Fibroblast of lung (primary cell): ENCODE measurements at regions not wholly inside any gene's neighbourhood (a gene's known extent, or its start where the extent isn't known, plus 50 kb on each side); places are given as distances from the start of the nearest gene placed in this dataset.

Experiments
- DNase-seq, 2 donors: peaks; one replicate each; pipeline versions ENCODE4 v3.0.0 to v3.0.0-alpha.2; 2010; ENCODE audit warnings: low read depth in 2 of 2
- H2AFZ ChIP-seq: 2 replicates; pipeline ENCODE4 v1.5.1; 2012; ENCODE audit warnings: low read length, control low read depth, inconsistent platforms
- H3K27ac ChIP-seq: 2 replicates; pipeline ENCODE4 v1.5.1; 2011; ENCODE audit warnings: low read length, control low read depth; ENCODE audit not compliant: insufficient read depth
- H3K27me3 ChIP-seq: 2 replicates; pipeline ENCODE4 v1.5.1; 2011; ENCODE audit warnings: mild to moderate bottlenecking, low read length; ENCODE audit not compliant: control insufficient read depth, insufficient read depth
- H3K36me3 ChIP-seq: 2 replicates; pipeline ENCODE4 v1.5.1; 2011; ENCODE audit warnings: low read length; ENCODE audit not compliant: control insufficient read depth, insufficient read depth
- H3K4me1 ChIP-seq: 2 replicates; pipeline ENCODE4 v1.5.1; 2011; ENCODE audit warnings: low read length; ENCODE audit not compliant: control insufficient read depth, insufficient read depth; ENCODE audit errors: extremely low read depth
- H3K4me2 ChIP-seq: 2 replicates; pipeline ENCODE4 v1.5.1; 2011; ENCODE audit warnings: low read length, control low read depth; ENCODE audit not compliant: insufficient read depth; ENCODE audit errors: extremely low read depth
- H3K4me3 ChIP-seq, 4 experiments: fragments of 200-600 bp in 1 of 4; sonication (generic) in 1 of 4; replicated peaks in 1 of 4; 2 replicates each; pipeline ENCODE4 v1.5.1; 2011 to 2016; ENCODE audit warnings: low read length in 4 of 4, low read depth in 3 of 4, mild to moderate bottlenecking in 3 of 4, control low read depth in 2 of 4, inconsistent platforms in 1 of 4, mixed read lengths in 1 of 4; ENCODE audit not compliant: insufficient read depth in 1 of 4; ENCODE audit errors: control extremely low read depth in 1 of 4
- H3K79me2 ChIP-seq: 2 replicates; pipeline ENCODE4 v1.5.1; 2012; ENCODE audit warnings: mild to moderate bottlenecking, low read length, inconsistent platforms; ENCODE audit not compliant: control insufficient read depth, insufficient read depth
- H3K9ac ChIP-seq: 2 replicates; pipeline ENCODE4 v1.5.1; 2011; ENCODE audit warnings: mild to moderate bottlenecking, low read length, control low read depth; ENCODE audit not compliant: insufficient read depth
- H3K9me3 ChIP-seq: 2 replicates; pipeline ENCODE4 v1.5.1; 2012; ENCODE audit warnings: low read depth, low read length; ENCODE audit not compliant: control insufficient read depth, insufficient read depth
- H4K20me1 ChIP-seq: 2 replicates; pipeline ENCODE4 v1.5.1; 2011; ENCODE audit warnings: low read length; ENCODE audit not compliant: control insufficient read depth, insufficient read depth; ENCODE audit errors: extremely low read depth
- EZH2 ChIP-seq: IDR thresholded peaks from 2 replicates; pipeline ENCODE4 v1.5.1; 2012; ENCODE audit warnings: low read length, control low read depth, mild to moderate bottlenecking; ENCODE audit errors: missing control alignments
- TF ChIP-seq, protein P1 (sequence below), 2 donors: IDR thresholded peaks in 1 of 2; conservative IDR thresholded peaks in 1 of 2; 1 replicate in 1 of 2; 2 replicates in 1 of 2; pipeline ENCODE4 v1.5.1; 2011 to 2012; ENCODE audit warnings: low read length in 2 of 2, control low read depth in 1 of 2, inconsistent platforms in 1 of 2, low read depth in 1 of 2, mild to moderate bottlenecking in 1 of 2

DNA sequence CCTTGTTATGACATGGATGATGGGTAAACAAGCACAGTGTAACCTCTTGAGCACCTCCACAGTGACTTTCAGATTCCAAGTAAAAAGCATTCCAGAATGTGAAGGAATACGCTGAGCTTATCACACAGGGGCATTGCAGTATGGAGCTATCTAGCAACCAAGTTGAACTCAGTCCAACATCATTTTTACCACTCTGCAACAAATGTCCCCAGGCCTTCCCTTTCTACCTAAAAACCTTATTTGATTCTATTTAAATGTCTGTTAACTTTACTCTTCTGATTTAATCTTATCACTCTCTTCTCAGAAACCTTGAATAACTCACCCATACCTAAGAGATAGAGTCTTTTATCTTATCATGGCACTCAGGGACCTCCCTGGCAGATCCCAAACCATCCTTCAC, 195.8 kb upstream of the CDYL start:
- no peaks in the 10 kb centered on the region for H3K27me3 ChIP-seq
- no peak for TF ChIP-seq EZH2
- TF ChIP-seq, protein P1, sequence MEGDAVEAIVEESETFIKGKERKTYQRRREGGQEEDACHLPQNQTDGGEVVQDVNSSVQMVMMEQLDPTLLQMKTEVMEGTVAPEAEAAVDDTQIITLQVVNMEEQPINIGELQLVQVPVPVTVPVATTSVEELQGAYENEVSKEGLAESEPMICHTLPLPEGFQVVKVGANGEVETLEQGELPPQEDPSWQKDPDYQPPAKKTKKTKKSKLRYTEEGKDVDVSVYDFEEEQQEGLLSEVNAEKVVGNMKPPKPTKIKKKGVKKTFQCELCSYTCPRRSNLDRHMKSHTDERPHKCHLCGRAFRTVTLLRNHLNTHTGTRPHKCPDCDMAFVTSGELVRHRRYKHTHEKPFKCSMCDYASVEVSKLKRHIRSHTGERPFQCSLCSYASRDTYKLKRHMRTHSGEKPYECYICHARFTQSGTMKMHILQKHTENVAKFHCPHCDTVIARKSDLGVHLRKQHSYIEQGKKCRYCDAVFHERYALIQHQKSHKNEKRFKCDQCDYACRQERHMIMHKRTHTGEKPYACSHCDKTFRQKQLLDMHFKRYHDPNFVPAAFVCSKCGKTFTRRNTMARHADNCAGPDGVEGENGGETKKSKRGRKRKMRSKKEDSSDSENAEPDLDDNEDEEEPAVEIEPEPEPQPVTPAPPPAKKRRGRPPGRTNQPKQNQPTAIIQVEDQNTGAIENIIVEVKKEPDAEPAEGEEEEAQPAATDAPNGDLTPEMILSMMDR (conservative IDR thresholded peaks at IDR 0.05 in 1 of 2, IDR thresholded peaks at IDR 0.05 in 1 of 2; ENCODE audit: low read depth in 1 of 2, low read length in 2 of 2): no peak
- no peak overlapping the region for H3K4me3 ChIP-seq
- H3K4me1 ChIP-seq: peaks cover 26% of the 10 kb centered on the region
- H2AFZ ChIP-seq: no peak overlapping the region
- no peak overlapping the region for H3K9ac ChIP-seq
- no peaks in the 10 kb centered on the region for H3K9me3 ChIP-seq
- H3K4me2 ChIP-seq: no peak overlapping the region
- H4K20me1 ChIP-seq: no peaks in the 10 kb centered on the region
- H3K27ac ChIP-seq: no peak overlapping the region
- H3K79me2 ChIP-seq: no peaks in the 10 kb centered on the region
- no peaks in the 10 kb centered on the region for H3K36me3 ChIP-seq
- no peak for DNase-seq

DNA sequence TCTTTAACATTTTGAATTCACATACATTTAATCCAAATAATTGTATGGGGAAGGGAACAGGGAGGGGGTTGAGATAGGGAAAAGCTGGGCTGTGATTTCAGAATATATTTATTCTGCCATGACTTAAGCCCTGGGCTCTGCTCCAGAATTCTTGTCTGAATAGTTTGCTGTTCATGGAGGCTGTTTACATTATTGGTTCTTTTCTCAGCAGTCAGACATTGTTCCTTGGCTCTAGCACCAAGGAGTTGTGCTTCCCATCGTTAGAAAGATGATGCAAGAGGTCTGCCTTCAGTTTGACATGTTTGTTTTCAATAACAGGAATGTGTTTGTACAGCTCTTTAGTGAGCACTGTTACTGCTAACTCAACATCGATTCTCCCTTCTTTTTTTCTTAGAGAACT, 198.8 kb upstream of the CDYL start:
- Histone ChIP-seq H3K4me3 (no peak overlapping the region), H3K4me2 (no peak overlapping the region), H3K4me1 (peaks cover 21% of the 10 kb centered on the region), H3K9ac (no peak overlapping the region), H4K20me1 (no peaks in the 10 kb centered on the region), H3K9me3 (no peaks in the 10 kb centered on the region), H2AFZ (no peak overlapping the region), H3K27ac (peak overlapping the region; percentile 69), H3K79me2 (no peaks in the 10 kb centered on the region), H3K27me3 (no peaks in the 10 kb centered on the region), H3K36me3 (no peaks in the 10 kb centered on the region)
- peak; percentile 96 to 100 for DNase-seq
- TF ChIP-seq, protein P1 (conservative IDR thresholded peaks at IDR 0.05 in 1 of 2, IDR thresholded peaks at IDR 0.05 in 1 of 2; ENCODE audit: low read depth in 1 of 2, low read length in 2 of 2): no peak
- TF ChIP-seq EZH2: no peak

DNA sequence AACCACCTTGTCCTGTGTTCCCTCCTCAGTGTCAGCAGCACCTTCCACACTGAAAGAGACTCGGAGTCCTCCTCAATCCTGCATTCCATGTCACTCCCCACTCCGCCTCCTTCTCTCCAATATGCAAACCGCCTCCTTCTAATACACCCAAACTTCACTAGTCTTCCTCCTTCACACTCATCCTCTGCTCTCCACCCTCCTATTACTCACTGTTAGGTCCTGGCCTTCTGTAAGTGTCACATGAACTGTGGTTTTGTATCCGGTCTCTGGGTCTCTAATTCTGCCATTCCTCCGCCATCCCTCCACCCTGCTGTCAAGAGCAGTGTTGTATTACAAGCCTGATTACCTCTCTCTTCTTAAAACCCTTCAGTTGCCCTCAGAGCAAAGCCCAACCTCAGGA, 200.5 kb upstream of the CDYL start:
- peak overlapping the region; percentile 26 for H3K27ac ChIP-seq
- H3K4me3 ChIP-seq: no peak overlapping the region
- no peak overlapping the region for H3K4me2 ChIP-seq
- peak overlapping the region; percentile 12 for H2AFZ ChIP-seq
- no peaks in the 10 kb centered on the region for H3K27me3 ChIP-seq
- DNase-seq: peak; percentile 64 to 67
- no peaks in the 10 kb centered on the region for H3K9me3 ChIP-seq
- peaks cover 15% of the 10 kb centered on the region for H3K4me1 ChIP-seq
- H3K36me3 ChIP-seq: no peaks in the 10 kb centered on the region
- no peak overlapping the region for H3K9ac ChIP-seq
- no peaks in the 10 kb centered on the region for H3K79me2 ChIP-seq
- TF ChIP-seq EZH2: no peak
- TF ChIP-seq, protein P1 (conservative IDR thresholded peaks at IDR 0.05 in 1 of 2, IDR thresholded peaks at IDR 0.05 in 1 of 2; ENCODE audit: low read depth in 1 of 2, low read length in 2 of 2): no peak
- H4K20me1 ChIP-seq: no peaks in the 10 kb centered on the region
